ENCODE measurements at regions not wholly inside any gene's neighbourhood (a gene's known extent, or its start where the extent isn't known, plus 50 kb on each side); places are given as distances from the start of the nearest gene placed in this dataset.

- DNase-seq (ENCODE audit: low read depth), result no peak
Measured at GRCh38 chr1:229065613-229066012, 205.3 kb upstream of the RAB4A start.

DNA sequence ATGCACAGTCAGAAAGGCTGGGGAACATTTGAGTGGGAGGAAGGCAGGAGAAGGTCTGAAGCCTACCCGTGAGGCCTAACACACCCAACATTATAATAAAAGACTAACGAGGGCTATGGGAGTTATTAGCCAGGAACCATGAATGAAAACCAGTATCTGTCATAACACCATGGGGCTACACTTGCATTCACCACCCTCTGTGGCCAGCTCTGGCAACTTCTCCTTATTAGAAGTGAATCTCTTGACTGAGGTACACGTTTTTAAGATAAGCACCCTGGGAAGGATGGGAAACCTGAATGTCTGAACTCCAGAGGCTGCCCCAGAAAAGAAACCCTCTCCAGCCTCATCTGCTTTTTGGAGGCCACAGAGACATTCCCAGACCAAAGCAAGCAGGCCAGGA lies 204.3 kb upstream of the RAB4A start:
- no peak for DNase-seq (ENCODE audit: low read depth)

DNA sequence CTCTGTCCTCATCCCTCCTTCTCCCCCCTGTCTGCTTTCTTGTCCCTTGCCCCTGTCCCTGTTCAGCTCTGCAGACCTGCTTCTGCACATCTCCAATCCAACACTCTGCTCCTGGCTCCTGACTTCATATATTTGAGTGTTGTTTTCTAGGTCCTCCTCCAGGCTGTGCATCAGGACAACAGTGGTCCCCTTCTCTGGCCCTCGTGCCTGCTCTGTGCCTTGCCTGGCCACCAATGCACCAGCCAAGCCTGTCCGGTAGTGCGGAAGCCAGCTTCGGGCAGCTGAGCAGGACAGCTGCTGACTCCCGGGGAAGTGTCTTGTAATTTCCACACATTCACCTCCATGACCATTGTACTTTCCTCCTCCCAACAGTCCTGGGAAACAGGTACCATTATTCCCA lies 203.4 kb upstream of the RAB4A start:
- DNase-seq (ENCODE audit: low read depth), result no peak

DNA sequence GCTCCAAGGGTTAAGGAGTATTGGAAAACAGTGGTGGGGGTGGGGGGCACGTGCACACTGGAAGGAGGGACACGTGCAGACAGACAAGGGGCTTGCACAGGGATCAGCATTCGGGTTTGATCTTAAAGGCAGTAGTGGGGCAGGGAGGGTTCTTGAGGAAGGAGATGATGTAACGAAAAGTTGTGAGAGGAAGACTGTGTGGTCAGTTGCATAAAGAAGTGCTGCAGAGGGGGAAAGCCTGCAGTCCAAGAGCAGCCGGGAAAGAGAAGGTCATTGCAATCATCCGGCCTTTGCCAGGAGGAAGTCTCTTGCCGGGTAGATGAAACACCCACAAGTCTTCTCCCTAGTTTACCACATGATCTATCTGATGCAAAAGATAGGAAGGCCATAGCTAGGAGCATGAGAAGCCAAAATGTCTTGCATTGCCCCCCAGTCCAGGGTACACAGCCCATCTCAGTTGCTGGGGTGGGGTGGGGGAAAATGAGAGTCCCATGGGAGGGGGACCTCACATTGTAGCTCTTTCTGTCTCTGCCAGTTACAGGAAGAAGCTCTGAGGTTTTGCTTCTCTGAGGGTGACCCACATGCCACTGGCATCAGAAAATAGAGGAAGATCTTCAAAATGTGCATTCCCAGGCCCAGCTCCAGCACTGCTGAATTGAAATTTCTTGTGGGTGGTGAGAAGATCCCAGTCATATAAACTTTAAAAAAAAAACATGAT lies 202.5 kb upstream of the RAB4A start:
- no peak for DNase-seq (ENCODE audit: low read depth)

DNA sequence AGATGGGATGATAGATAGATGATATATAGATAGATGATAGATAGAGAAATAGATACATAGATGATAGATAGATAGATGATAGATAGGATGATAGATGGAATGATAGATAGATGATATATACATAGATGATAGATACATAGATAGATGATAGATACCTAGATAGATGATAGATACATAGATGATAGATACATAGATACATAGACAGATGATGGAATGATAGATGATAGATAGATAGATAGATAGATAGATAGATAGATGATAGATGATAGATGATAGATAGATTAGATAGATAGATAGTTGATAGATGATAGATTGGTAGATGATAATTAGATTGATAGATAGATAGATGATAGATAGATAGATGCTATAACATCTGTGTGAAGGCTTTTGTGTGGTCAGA lies 201.7 kb upstream of the RAB4A start:
- DNase-seq (ENCODE audit: low read depth), result no peak

GRCh38 chr1:229070168-229070567 lies 200.7 kb upstream of the RAB4A start:
- DNase-seq (ENCODE audit: low read depth), result no peak

DNA sequence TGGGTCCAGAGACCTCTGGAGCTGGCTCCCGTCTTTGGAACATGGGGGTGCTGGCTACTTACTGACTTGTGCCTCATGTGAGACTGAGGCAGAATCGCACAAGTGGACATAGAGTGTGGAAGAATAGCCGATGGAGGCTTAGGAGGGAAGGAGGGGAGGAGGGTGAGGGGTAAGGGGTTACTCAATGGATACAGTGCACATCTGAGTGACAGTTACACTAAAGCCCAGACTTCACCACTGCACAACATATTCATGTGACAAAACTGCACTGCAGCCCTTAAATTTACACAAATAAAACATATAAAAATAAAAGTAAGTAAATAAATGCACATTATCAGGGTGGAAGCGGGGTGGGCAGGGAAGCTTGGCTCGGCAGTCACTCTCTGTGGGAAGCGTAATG lies 197.7 kb upstream of the RAB4A start:
- no peak for DNase-seq (ENCODE audit: low read depth)

DNA sequence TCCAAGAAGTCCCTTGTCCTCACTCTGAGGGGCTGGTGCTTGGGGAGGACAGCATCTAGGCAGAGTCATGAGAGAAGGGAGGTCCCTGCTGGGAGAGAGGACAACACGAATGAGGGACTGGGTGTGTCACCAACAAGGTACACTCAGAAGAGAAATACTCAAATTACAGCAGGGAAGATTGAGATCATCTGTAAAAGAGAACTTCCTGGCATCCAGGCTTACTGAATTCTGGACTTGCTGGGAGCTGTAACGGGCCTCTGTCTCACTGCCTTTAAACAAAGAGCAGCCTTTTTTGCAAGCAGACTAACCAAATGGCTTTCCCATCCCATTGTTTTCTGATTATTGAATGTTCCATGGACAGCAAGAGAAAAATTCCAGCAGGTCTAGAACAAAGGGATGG lies 195.7 kb upstream of the RAB4A start:
- no peak for DNase-seq (ENCODE audit: low read depth)

DNA sequence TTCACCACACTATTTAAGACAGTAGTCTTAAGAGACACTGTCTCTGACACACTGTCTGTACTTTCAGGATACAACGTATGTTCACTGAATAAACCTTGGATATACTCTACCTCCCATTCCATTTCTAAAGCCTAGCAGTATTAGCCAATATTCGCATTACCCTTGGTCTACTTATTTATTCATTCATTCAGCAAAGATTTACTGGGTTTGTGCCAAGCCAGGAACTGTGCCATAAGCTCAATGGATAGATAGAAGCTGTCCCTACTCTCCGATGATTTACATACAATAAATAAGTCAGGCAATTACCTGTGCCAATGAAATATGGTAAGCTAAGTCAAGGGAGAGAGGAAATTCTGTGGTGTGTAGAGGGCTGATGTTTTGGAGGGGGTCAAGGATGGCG lies 195.2 kb upstream of the RAB4A start:
- no peak for DNase-seq (ENCODE audit: low read depth)

- no peak for DNase-seq (ENCODE audit: low read depth)
Measured at GRCh38 chr1:229076195-229076594, 194.7 kb upstream of the RAB4A start.

GRCh38 chr1:229079016-229079595 lies 191.8 kb upstream of the RAB4A start:
- no peak for DNase-seq (ENCODE audit: low read depth)

- no peak for DNase-seq (ENCODE audit: low read depth)
Measured at GRCh38 chr1:229080361-229080760, 190.6 kb upstream of the RAB4A start.

- no peak for DNase-seq (ENCODE audit: low read depth)
Measured at GRCh38 chr1:229085291-229085690, 185.6 kb upstream of the RAB4A start.

- DNase-seq (ENCODE audit: low read depth), result no peak
Measured at GRCh38 chr1:229086091-229086490, 184.8 kb upstream of the RAB4A start.

DNA sequence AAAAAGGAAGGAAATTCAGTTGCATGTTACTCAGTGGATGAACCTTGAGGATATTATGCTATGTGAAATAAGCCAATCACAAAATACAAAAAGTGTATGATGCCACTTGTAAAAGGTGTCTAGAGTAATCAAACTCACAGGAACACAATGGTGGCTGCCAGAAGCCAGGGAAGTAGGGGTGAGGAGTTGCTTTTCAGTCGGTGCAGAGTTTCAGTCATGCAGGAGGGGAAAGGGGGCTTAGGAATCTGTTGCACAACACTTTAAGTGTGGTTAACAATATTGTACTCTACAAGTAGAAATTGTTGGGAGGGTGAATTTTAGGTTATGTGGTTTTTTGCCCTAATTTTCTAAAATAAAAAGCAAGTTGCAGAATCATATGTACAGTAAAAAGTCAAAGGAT lies 184.2 kb upstream of the RAB4A start:
- no peak for DNase-seq (ENCODE audit: low read depth)

GRCh38 chr1:229087339-229087738 lies 183.6 kb upstream of the RAB4A start:
- DNase-seq (ENCODE audit: low read depth), result no peak

DNA sequence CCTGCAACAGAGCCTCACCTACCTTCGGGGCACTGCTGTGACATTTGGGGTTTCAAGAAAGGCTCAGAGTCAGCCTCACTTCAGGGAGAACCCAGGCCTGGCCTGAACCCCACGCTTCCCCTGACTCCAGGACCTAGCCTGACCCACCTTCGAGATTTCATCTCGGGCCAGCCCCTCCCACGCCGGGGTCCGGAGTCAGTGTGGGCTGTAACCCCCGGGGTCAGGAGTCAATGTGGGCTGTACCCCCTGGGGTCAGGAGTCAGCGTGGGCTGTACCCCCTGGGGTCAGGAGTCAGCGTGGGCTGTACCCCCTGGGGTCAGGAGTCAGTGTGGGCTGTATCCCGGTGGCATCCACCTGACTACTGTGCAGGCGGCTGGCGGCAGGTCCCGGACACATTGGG lies 183.0 kb upstream of the RAB4A start:
- no peak for DNase-seq (ENCODE audit: low read depth)

GRCh38 chr1:229088711-229089110 lies 182.2 kb upstream of the RAB4A start:
- DNase-seq (ENCODE audit: low read depth), result no peak

- DNase-seq (ENCODE audit: low read depth), result no peak
Measured at GRCh38 chr1:229089586-229090208, 181.2 kb upstream of the RAB4A start.

- DNase-seq (ENCODE audit: low read depth), result no peak
Measured at GRCh38 chr1:229091721-229092136, 179.2 kb upstream of the RAB4A start.

GRCh38 chr1:229092377-229093237 lies 178.3 kb upstream of the RAB4A start:
- no peak for DNase-seq (ENCODE audit: low read depth)

DNA sequence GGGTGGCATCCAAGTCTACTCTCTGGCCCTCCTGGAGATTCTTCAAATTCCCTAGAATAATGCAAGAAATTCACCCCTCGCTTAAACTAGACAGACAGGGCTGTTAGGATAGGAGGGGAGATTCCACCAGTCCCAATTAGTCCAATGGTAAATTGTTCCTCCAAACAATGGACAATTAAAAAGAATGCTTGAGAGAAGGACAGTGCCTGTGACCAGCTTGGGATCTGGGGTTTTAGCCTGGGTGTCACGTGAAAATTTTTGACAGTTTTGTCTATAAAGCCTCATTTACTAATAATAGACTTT lies 177.7 kb upstream of the RAB4A start:
- no peak for DNase-seq (ENCODE audit: low read depth)
